ENCODE measurements at regions not wholly inside any gene's neighbourhood (a gene's known extent, or its start where the extent isn't known, plus 50 kb on each side); places are given as distances from the start of the nearest gene placed in this dataset.

- no peak for TF ChIP-seq POLR2A (IDR thresholded peaks at IDR 0.05)
- TF ChIP-seq CTCF (IDR thresholded peaks at IDR 0.05), result no peak
These were observed 498.6 kb downstream of the GRIN2A start for GRCh38 chr16:9683677-9684076.

All from thyroid gland (tissue), 4 donors.